Colonic mucosa (tissue), 4 donors: ENCODE measurements at regions not wholly inside any gene's neighbourhood (a gene's known extent, or its start where the extent isn't known, plus 50 kb on each side); places are given as distances from the start of the nearest gene placed in this dataset.
"Not testable (repeated sequence)": the region's sequence is repeated elsewhere in the genome, so short reads cannot be mapped to it uniquely, and the experiment has no call there.

Experiments used
- DNase-seq: peaks from one replicate; pipeline ENCODE4 v3.0.0-alpha.2; 2020
- H3K27ac ChIP-seq: fragments of 200-600 bp; one replicate; pipeline ENCODE4 v1.8.0; 2021
- H3K27me3 ChIP-seq: fragments of 200-600 bp; one replicate; pipeline ENCODE4 v1.8.0; 2021
- H3K36me3 ChIP-seq: fragments of 200-600 bp; one replicate; pipeline ENCODE4 v1.8.0; 2021
- H3K4me1 ChIP-seq: fragments of 200-600 bp; one replicate; pipeline ENCODE4 v1.8.0; 2021; ENCODE audit warnings: mild to moderate bottlenecking
- H3K4me3 ChIP-seq: fragments of 200-600 bp; one replicate; pipeline ENCODE4 v1.8.0; 2021
- H3K9ac ChIP-seq, 2 donors: one replicate each; pipeline ENCODE4 v1.7.0; 2013; ENCODE audit warnings: control low read depth in 2 of 2, low read depth in 2 of 2, low read length in 2 of 2
- H3K9me3 ChIP-seq: fragments of 200-600 bp; one replicate; pipeline ENCODE4 v1.8.0; 2021
- intact Hi-C: fragments of 100-400 bp; cut with DNase I; formaldehyde crosslinking; loops from one replicate; pipeline ENCODE4 v1.14.1; 2022
- donor health status: healthy.
- donor health status: DM: no; HTN: no; CAD: no.
- donor health status: DM: no; HTN: no; CAD: no.

- intact Hi-C loops: not testable (repeated sequence)
These were observed 110.1 kb upstream of the FOXD4L5 start for GRCh38 chr9:65395121-65395520.

GRCh38 chr9:65393111-65393810 is 108.3 kb upstream of the FOXD4L5 start:
- H3K9ac ChIP-seq, intact Hi-C loops, H3K4me1 ChIP-seq, H3K27me3 ChIP-seq, H3K9me3 ChIP-seq, DNase-seq, H3K4me3 ChIP-seq, H3K36me3 ChIP-seq, H3K27ac ChIP-seq: not testable (repeated sequence)

More at GRCh38 chr9:65395121-65395520, 110.1 kb upstream of the FOXD4L5 start:
- H3K4me1 ChIP-seq, H3K36me3 ChIP-seq, H3K9ac ChIP-seq, H3K27me3 ChIP-seq, DNase-seq, H3K27ac ChIP-seq, H3K9me3 ChIP-seq, H3K4me3 ChIP-seq: not testable (repeated sequence)

- H3K4me1 ChIP-seq, intact Hi-C loops, H3K4me3 ChIP-seq, H3K9me3 ChIP-seq, H3K27me3 ChIP-seq, H3K36me3 ChIP-seq, H3K9ac ChIP-seq, DNase-seq, H3K27ac ChIP-seq: not testable (repeated sequence)
These were observed 107.6 kb upstream of the FOXD4L5 start for GRCh38 chr9:65392611-65393010.

GRCh38 chr9:65389710-65390109 is 104.7 kb upstream of the FOXD4L5 start:
- intact Hi-C loops, H3K4me1 ChIP-seq, H3K9me3 ChIP-seq, H3K9ac ChIP-seq, H3K27me3 ChIP-seq, DNase-seq, H3K27ac ChIP-seq, H3K36me3 ChIP-seq, H3K4me3 ChIP-seq: not testable (repeated sequence)

GRCh38 chr9:65389216-65389615 is 104.2 kb upstream of the FOXD4L5 start:
- H3K9me3 ChIP-seq: not testable (repeated sequence)

GRCh38 chr9:65386699-65387098 is 101.7 kb upstream of the FOXD4L5 start:
- H3K27me3 ChIP-seq, H3K27ac ChIP-seq, H3K9me3 ChIP-seq, intact Hi-C loops, H3K36me3 ChIP-seq, H3K4me1 ChIP-seq, H3K9ac ChIP-seq: not testable (repeated sequence)
- peak overlapping the region; percentile 25 for H3K4me3 ChIP-seq
- peak; percentile 89 for DNase-seq

More at GRCh38 chr9:65389216-65389615, 104.2 kb upstream of the FOXD4L5 start:
- DNase-seq, H3K4me1 ChIP-seq, H3K4me3 ChIP-seq, H3K36me3 ChIP-seq, H3K9ac ChIP-seq, H3K27me3 ChIP-seq, H3K27ac ChIP-seq, intact Hi-C loops: not testable (repeated sequence)

- H3K4me3 ChIP-seq, H3K9ac ChIP-seq, intact Hi-C loops, H3K27ac ChIP-seq, H3K27me3 ChIP-seq, H3K9me3 ChIP-seq, DNase-seq, H3K36me3 ChIP-seq, H3K4me1 ChIP-seq: not testable (repeated sequence)
These were observed 101.2 kb upstream of the FOXD4L5 start for GRCh38 chr9:65386191-65386590.

GRCh38 chr9:65385655-65386024 is 100.6 kb upstream of the FOXD4L5 start:
- intact Hi-C loops, H3K36me3 ChIP-seq, H3K9me3 ChIP-seq, H3K4me1 ChIP-seq, H3K4me3 ChIP-seq, H3K27me3 ChIP-seq, H3K9ac ChIP-seq, H3K27ac ChIP-seq, DNase-seq: not testable (repeated sequence)

GRCh38 chr9:65384759-65385654 is 100.0 kb upstream of the FOXD4L5 start:
- H3K27me3 ChIP-seq, H3K4me1 ChIP-seq, H3K27ac ChIP-seq, intact Hi-C loops, H3K4me3 ChIP-seq, DNase-seq, H3K9me3 ChIP-seq, H3K9ac ChIP-seq, H3K36me3 ChIP-seq: not testable (repeated sequence)

GRCh38 chr9:65384066-65384465 is 99.1 kb upstream of the FOXD4L5 start:
- H3K36me3 ChIP-seq, H3K27me3 ChIP-seq, H3K9ac ChIP-seq, H3K27ac ChIP-seq, H3K4me3 ChIP-seq, H3K4me1 ChIP-seq, intact Hi-C loops, H3K9me3 ChIP-seq: not testable (repeated sequence)
- peak; percentile 41 for DNase-seq

- H3K36me3 ChIP-seq, intact Hi-C loops, H3K4me3 ChIP-seq: not testable (repeated sequence)
These were observed 98.6 kb upstream of the FOXD4L5 start for GRCh38 chr9:65383646-65384045.

GRCh38 chr9:65382701-65383318 is 97.8 kb upstream of the FOXD4L5 start:
- H3K27ac ChIP-seq: not testable (repeated sequence)

More at GRCh38 chr9:65383646-65384045, 98.6 kb upstream of the FOXD4L5 start:
- H3K27ac ChIP-seq, DNase-seq, H3K9me3 ChIP-seq, H3K9ac ChIP-seq, H3K27me3 ChIP-seq, H3K4me1 ChIP-seq: not testable (repeated sequence)

More at GRCh38 chr9:65382701-65383318, 97.8 kb upstream of the FOXD4L5 start:
- H3K9ac ChIP-seq, H3K27me3 ChIP-seq, H3K36me3 ChIP-seq, H3K4me3 ChIP-seq, DNase-seq, H3K9me3 ChIP-seq, H3K4me1 ChIP-seq, intact Hi-C loops: not testable (repeated sequence)
